Superior temporal gyrus (tissue), 1 donor: ENCODE measurements at regions not wholly inside any gene's neighbourhood (a gene's known extent, or its start where the extent isn't known, plus 50 kb on each side); places are given as distances from the start of the nearest gene placed in this dataset.
"Not testable (repeated sequence)": the region's sequence is repeated elsewhere in the genome, so short reads cannot be mapped to it uniquely, and the experiment has no call there.

Experiments used
- DNase-seq: peaks from one replicate; pipeline ENCODE4 v3.0.0-alpha.2; 2016; ENCODE audit errors: extremely low spot score

GRCh38 chr1:232715154-232715553 is 85.2 kb upstream of the SIPA1L2 start:
- no peak for DNase-seq

- not testable (repeated sequence) for DNase-seq
Observed at GRCh38 chr1:232717911-232718310, 87.3 kb upstream of the MAP10 start.

- DNase-seq: no peak
Observed at GRCh38 chr1:232718928-232719927, 86.0 kb upstream of the MAP10 start.

- DNase-seq: no peak
Observed at GRCh38 chr1:232722626-232723025, 82.6 kb upstream of the MAP10 start.

- no peak for DNase-seq
Observed at GRCh38 chr1:232725305-232726047, 79.7 kb upstream of the MAP10 start.

GRCh38 chr1:232726048-232726779 is 79.0 kb upstream of the MAP10 start:
- DNase-seq: no peak

- DNase-seq: no peak
Observed at GRCh38 chr1:232728507-232729263, 76.5 kb upstream of the MAP10 start.

- no peak for DNase-seq
Observed at GRCh38 chr1:232732344-232732910, 72.8 kb upstream of the MAP10 start.

- DNase-seq: no peak
Observed at GRCh38 chr1:232737917-232738316, 67.3 kb upstream of the MAP10 start.

- no peak for DNase-seq
Observed at GRCh38 chr1:232743999-232744398, 61.2 kb upstream of the MAP10 start.

- DNase-seq: no peak
Observed at GRCh38 chr1:232744847-232745246, 60.4 kb upstream of the MAP10 start.

GRCh38 chr1:232745698-232746097 is 59.5 kb upstream of the MAP10 start:
- DNase-seq: not testable (repeated sequence)

GRCh38 chr1:232748910-232749368 is 56.3 kb upstream of the MAP10 start:
- DNase-seq: no peak

GRCh38 chr1:232751393-232752140 is 53.6 kb upstream of the MAP10 start:
- no peak for DNase-seq

- no peak for DNase-seq
Observed at GRCh38 chr1:232752365-232752764, 52.9 kb upstream of the MAP10 start.

GRCh38 chr1:232754930-232755329 is 50.3 kb upstream of the MAP10 start:
- DNase-seq: no peak
